GM13977 (cell line): ENCODE measurements at regions not wholly inside any gene's neighbourhood (a gene's known extent, or its start where the extent isn't known, plus 50 kb on each side); places are given as distances from the start of the nearest gene placed in this dataset.

Source experiments
- DNase-seq: peaks from one replicate; pipeline ENCODE4 v3.0.0; 2012; ENCODE audit warnings: low spot score
- in situ Hi-C: fragments of 300-500 bp; cut with MboI; formaldehyde crosslinking; loops from one replicate; pipeline ENCODE4 v1.12.0; 2022; ENCODE audit warnings: low sequenced_read_pairs, low pct_unique_long_range_greater_than_20kb, mixed read lengths, inconsistent platforms; ENCODE audit not compliant: unreplicated experiment
- TF ChIP-seq, protein P1 (sequence below): IDR thresholded peaks from 2 replicates; pipeline ENCODE4 v1.5.1; 2012; ENCODE audit warnings: mild to moderate bottlenecking, control low read depth; ENCODE audit not compliant: insufficient read depth; ENCODE audit errors: extremely low read depth, missing control alignments

DNA sequence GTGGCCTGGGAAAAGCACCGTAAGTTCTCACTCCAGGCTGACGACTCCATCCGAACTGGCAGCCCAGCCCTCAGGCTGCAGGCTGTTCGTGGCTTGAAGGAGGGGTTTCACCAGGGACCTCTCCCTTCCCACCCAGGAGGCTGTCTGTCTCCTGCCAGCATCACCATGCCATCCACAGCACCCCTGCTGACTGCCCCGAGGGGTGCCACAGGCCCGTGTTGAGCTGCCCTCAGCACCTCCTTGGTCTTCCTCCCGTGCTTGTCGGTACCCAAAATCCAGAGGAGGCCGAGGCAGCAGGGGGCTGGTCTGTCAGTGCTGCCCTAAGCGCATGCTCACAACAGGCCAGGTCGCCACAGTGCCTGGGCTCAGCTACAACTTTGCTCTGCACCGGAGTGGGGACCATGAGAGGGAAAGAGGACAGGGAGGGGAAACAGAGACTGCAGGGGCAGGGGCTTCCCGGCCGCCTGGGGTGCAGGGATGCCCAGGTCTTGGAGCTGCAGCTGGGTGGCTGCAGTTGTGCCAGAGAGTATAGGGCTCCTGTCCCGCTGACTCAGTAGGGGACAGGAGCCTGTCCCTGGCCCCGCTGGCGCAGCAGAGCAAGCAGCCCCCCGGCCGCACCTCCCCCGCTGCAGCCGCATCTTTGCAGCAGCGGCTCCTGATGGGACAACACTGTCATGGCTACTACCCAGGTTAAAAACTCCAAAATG lies 963.7 kb upstream of the CRIM1 start:
- DNase-seq = no peak
- TF ChIP-seq, protein P1, sequence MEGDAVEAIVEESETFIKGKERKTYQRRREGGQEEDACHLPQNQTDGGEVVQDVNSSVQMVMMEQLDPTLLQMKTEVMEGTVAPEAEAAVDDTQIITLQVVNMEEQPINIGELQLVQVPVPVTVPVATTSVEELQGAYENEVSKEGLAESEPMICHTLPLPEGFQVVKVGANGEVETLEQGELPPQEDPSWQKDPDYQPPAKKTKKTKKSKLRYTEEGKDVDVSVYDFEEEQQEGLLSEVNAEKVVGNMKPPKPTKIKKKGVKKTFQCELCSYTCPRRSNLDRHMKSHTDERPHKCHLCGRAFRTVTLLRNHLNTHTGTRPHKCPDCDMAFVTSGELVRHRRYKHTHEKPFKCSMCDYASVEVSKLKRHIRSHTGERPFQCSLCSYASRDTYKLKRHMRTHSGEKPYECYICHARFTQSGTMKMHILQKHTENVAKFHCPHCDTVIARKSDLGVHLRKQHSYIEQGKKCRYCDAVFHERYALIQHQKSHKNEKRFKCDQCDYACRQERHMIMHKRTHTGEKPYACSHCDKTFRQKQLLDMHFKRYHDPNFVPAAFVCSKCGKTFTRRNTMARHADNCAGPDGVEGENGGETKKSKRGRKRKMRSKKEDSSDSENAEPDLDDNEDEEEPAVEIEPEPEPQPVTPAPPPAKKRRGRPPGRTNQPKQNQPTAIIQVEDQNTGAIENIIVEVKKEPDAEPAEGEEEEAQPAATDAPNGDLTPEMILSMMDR = no peak
- in situ Hi-C loops = loop anchor here (25.0 kb wide), 1 partner anchor 1280 kb away; no protein-coding TSS in a partner anchor

DNA sequence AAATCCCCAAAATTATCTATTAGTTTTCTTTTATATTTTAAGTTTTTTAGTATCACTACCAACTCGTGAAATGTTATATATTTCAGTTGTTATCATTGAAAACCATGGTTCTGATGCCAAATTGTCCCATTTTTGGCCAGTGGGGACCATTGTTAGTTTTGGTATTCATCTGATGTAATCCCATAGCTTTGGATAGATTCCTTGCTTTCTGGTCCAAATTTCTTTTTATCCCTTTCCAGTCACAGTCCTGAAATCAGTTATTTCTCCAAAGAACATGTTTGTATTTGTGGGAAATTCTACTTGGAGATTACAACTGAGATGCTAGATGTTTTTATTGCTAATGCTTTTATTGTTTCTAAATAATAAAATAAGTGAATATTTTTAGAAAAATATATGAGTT lies 976.8 kb upstream of the CRIM1 start:
- in situ Hi-C loops = loop anchor here (25.0 kb wide), 1 partner anchor 1266 kb away; no protein-coding TSS in a partner anchor
- no peak for DNase-seq
- TF ChIP-seq, protein P1 = no peak

DNA sequence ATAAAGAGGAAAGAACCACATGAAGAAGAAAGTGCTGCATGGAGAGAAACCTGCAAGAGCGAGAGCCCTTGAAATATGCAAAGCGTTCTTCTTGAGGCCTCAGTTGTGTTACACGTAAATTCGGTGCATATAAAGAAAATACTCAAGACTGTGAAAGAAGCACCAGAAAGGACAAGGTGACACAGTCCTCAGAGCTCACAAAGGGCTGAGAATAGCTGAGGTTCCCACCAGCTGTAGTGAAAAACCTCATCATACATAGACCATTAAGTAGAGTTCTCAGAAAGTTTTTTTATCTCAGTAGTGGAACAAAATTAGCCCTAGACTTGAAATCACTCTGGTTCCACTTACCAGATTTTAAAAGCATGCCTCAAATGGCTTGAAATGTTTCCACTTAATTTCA lies 980.7 kb upstream of the CRIM1 start:
- TF ChIP-seq, protein P1 = no peak
- in situ Hi-C loops = loop anchor here (25.0 kb wide), 1 partner anchor 1263 kb away; no protein-coding TSS in a partner anchor
- DNase-seq = no peak

DNA sequence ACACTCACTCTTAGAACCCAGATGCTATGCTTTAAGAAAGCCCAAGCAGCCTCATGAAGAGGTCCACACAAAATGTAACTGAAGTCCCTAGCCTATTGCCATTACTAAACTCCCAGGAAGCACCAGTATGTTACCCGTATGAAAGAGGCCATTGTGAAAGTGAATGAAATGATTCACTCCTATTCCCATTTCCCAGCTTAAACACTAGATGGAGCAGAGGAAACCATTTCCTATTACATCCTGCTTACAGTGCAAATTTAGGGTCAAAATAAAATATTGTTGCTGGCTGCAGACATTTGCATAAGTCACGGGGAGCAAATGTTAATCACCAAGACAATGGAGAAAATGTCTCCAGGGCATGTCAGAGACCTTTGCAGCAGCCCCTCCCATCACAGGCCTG lies 989.7 kb upstream of the CRIM1 start:
- in situ Hi-C loops = no loop called here
- DNase-seq = no peak
- TF ChIP-seq, protein P1 = no peak

DNA sequence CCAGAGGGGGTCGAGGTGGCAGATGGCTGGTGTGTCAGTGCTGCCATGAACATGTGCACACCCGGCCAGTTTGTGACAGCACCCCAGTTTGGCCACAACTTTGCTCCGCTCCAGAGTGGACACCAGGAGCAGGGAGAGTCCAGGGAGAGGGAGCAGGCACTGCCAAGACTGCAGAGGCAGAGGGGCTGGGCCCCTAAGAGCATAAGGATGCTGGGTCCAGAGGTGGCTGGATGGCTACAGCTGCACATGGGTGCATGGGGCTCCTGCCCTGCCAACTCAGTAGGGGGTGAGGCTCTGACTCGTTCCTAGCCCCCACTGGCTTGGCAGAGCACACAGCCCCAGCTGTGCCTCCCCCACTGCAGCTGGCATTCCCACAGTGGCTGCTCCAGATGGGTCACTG lies 999.2 kb upstream of the CRIM1 start:
- TF ChIP-seq, protein P1 = no peak
- in situ Hi-C loops = no loop called here
- DNase-seq = no peak

DNA sequence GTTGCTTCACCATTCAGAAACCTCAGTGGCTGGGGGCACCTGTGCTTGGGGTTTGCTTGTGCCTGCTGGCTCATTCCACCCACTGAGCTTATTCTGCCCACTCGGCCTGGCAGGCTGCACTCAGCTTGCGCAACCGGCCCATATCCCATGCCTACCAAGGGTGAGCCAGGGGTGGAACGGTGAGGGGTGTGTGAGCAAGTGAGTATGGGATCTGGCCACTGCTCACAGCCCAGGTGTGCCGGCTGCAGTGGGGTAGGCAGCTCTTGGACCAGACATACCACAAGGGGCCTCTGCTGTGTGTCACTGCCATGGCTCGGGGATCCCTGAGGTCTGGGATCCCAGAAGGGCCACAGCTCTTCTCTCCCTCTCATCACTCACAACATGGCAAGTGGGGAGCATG lies 1000.5 kb upstream of the CRIM1 start:
- TF ChIP-seq, protein P1 = no peak
- in situ Hi-C loops = no loop called here
- no peak for DNase-seq
